ENCODE measurements at regions not wholly inside any gene's neighbourhood (a gene's known extent, or its start where the extent isn't known, plus 50 kb on each side); places are given as distances from the start of the nearest gene placed in this dataset.

- intact Hi-C loops (cut with micrococcal nuclease; ENCODE audit: unreplicated experiment), result no loop called here
- Histone ChIP-seq H3K4me1 (replicated peaks; ENCODE audit: insufficient read depth) (no peaks in the 10 kb centered on the region), H2AFZ (no peak overlapping the region), H4K20me1 (ENCODE audit: insufficient read depth) (no peaks in the 10 kb centered on the region), H3K4me3 (no peak overlapping the region), H3K9me3 (ENCODE audit: insufficient read depth, low read depth) (no peaks in the 10 kb centered on the region), H3K9me2 (ENCODE audit: insufficient read depth) (no peaks in the 10 kb centered on the region; the same call in 1 of the 2 replicates), H3K36me3 (ENCODE audit: low read depth) (no peaks in the 10 kb centered on the region), H3F3A (ENCODE audit: insufficient read depth, low read depth) (no peaks in the 10 kb centered on the region), H3K79me2 (ENCODE audit: low read depth) (no peaks in the 10 kb centered on the region), H3K27me3 (ENCODE audit: insufficient read depth, low read depth) (no peaks in the 10 kb centered on the region), H3K27ac (no peak overlapping the region), H3K4me2 (no peak overlapping the region)
- no peak for DNase-seq
- ChIA-PET CTCF (no interaction called here), POLR2A (ENCODE audit: unreplicated experiment) (no interaction called here)
- no TSS peak for BruUV-seq (replicated peaks)
- TF ChIP-seq EZH2 (IDR thresholded peaks at IDR 0.05; ENCODE audit: low read depth), result no peak
- TF ChIP-seq CTCF (conservative IDR thresholded peaks at IDR 0.05), result no peak
These were observed 77.3 kb upstream of the PIP4K2A start for GRCh38 chr10:22791665-22792064.

- intact Hi-C loops (cut with micrococcal nuclease; ENCODE audit: unreplicated experiment), result no loop called here
- no peak overlapping the region for H3K4me2 ChIP-seq
- H3F3A ChIP-seq (ENCODE audit: insufficient read depth, low read depth), result no peaks in the 10 kb centered on the region
- H3K4me1 ChIP-seq (replicated peaks; ENCODE audit: insufficient read depth), result no peaks in the 10 kb centered on the region
- H3K9me3 ChIP-seq (ENCODE audit: insufficient read depth, low read depth), result no peaks in the 10 kb centered on the region
- H2AFZ ChIP-seq, result no peak overlapping the region
- no peaks in the 10 kb centered on the region for H3K36me3 ChIP-seq (ENCODE audit: low read depth)
- H3K79me2 ChIP-seq (ENCODE audit: low read depth), result no peaks in the 10 kb centered on the region
- no peak overlapping the region for H3K27ac ChIP-seq
- H3K27me3 ChIP-seq (ENCODE audit: insufficient read depth, low read depth), result no peaks in the 10 kb centered on the region
- BruUV-seq (replicated peaks), result no TSS peak
- ChIA-PET CTCF (no interaction called here), POLR2A (ENCODE audit: unreplicated experiment) (no interaction called here)
- DNase-seq, result no peak
- TF ChIP-seq EZH2 (IDR thresholded peaks at IDR 0.05; ENCODE audit: low read depth) (no peak), CTCF (conservative IDR thresholded peaks at IDR 0.05) (no peak)
- no peak overlapping the region for H3K4me3 ChIP-seq
- H4K20me1 ChIP-seq (ENCODE audit: insufficient read depth), result no peaks in the 10 kb centered on the region
- H3K9me2 ChIP-seq (ENCODE audit: insufficient read depth), result no peaks in the 10 kb centered on the region; the same call in 1 of the 2 replicates
These were observed 70.3 kb upstream of the PIP4K2A start for GRCh38 chr10:22784668-22785067.

- CTCF ChIA-PET, result no interaction called here
- POLR2A ChIA-PET (ENCODE audit: unreplicated experiment), result interaction anchor here (0.6 kb wide), 1 partner anchor 137 kb away, joined by 6 read pairs; no protein-coding TSS in a partner anchor
- BruUV-seq (replicated peaks), result no TSS peak
These were observed 69.4 kb upstream of the PIP4K2A start for GRCh38 chr10:22783807-22784206.

More at GRCh38 chr10:22783807-22784206, 69.4 kb upstream of the PIP4K2A start:
- DNase-seq, result no peak
- no peak overlapping the region for H3K27ac ChIP-seq
- no peaks in the 10 kb centered on the region for H3K9me3 ChIP-seq (ENCODE audit: insufficient read depth, low read depth)
- H3K9me2 ChIP-seq (ENCODE audit: insufficient read depth), result no peaks in the 10 kb centered on the region; the same call in 1 of the 2 replicates
- no peaks in the 10 kb centered on the region for H4K20me1 ChIP-seq (ENCODE audit: insufficient read depth)
- H3K79me2 ChIP-seq (ENCODE audit: low read depth), result no peaks in the 10 kb centered on the region
- H3K4me2 ChIP-seq, result no peak overlapping the region
- H3K36me3 ChIP-seq (ENCODE audit: low read depth), result no peaks in the 10 kb centered on the region
- TF ChIP-seq CTCF (conservative IDR thresholded peaks at IDR 0.05) (no peak), EZH2 (IDR thresholded peaks at IDR 0.05; ENCODE audit: low read depth) (no peak)
- no peak overlapping the region for H3K4me3 ChIP-seq
- no peaks in the 10 kb centered on the region for H3F3A ChIP-seq (ENCODE audit: insufficient read depth, low read depth)
- no peak overlapping the region for H2AFZ ChIP-seq
- intact Hi-C loops (cut with micrococcal nuclease; ENCODE audit: unreplicated experiment), result no loop called here
- no peaks in the 10 kb centered on the region for H3K4me1 ChIP-seq (replicated peaks; ENCODE audit: insufficient read depth)
- H3K27me3 ChIP-seq (ENCODE audit: insufficient read depth, low read depth), result no peaks in the 10 kb centered on the region

Measured in PC-9 (cell line).